ENCODE measurements at regions not wholly inside any gene's neighbourhood (a gene's known extent, or its start where the extent isn't known, plus 50 kb on each side); places are given as distances from the start of the nearest gene placed in this dataset.

- FAIRE-seq = no peak
- DNase-seq (ENCODE audit: insufficient read length, low spot score) = no peak
Observed at GRCh38 chr2:7896940-7897487, 784.8 kb upstream of the ID2 start.

- DNase-seq (ENCODE audit: insufficient read length, low spot score) (no peak), FAIRE-seq (no peak)
Observed at GRCh38 chr2:7899241-7899640, 782.6 kb upstream of the ID2 start.

- FAIRE-seq (no peak), DNase-seq (ENCODE audit: insufficient read length, low spot score) (no peak)
Observed at GRCh38 chr2:7899923-7900322, 781.9 kb upstream of the ID2 start.

GRCh38 chr2:7900593-7900992, 781.3 kb upstream of the ID2 start:
- DNase-seq (ENCODE audit: insufficient read length, low spot score) = no peak
- FAIRE-seq = no peak

- DNase-seq (ENCODE audit: insufficient read length, low spot score) = no peak
- no peak for FAIRE-seq
Observed at GRCh38 chr2:7902251-7902765, 779.5 kb upstream of the ID2 start.

- DNase-seq (ENCODE audit: insufficient read length, low spot score) (no peak), FAIRE-seq (no peak)
Observed at GRCh38 chr2:7904319-7904718, 777.5 kb upstream of the ID2 start.

- FAIRE-seq = no peak
Observed at GRCh38 chr2:7905756-7906155, 776.1 kb upstream of the ID2 start.

GRCh38 chr2:7906431-7906830, 775.4 kb upstream of the ID2 start:
- FAIRE-seq = no peak

More at GRCh38 chr2:7905756-7906155, 776.1 kb upstream of the ID2 start:
- no peak for DNase-seq (ENCODE audit: insufficient read length, low spot score)

GRCh38 chr2:7907041-7907440, 774.8 kb upstream of the ID2 start:
- FAIRE-seq (no peak), DNase-seq (ENCODE audit: insufficient read length, low spot score) (no peak)

More at GRCh38 chr2:7906431-7906830, 775.4 kb upstream of the ID2 start:
- DNase-seq (ENCODE audit: insufficient read length, low spot score) = no peak

GRCh38 chr2:7910752-7911151, 771.1 kb upstream of the ID2 start:
- DNase-seq (ENCODE audit: insufficient read length, low spot score) (no peak), FAIRE-seq (no peak)

GRCh38 chr2:7911196-7911595, 770.7 kb upstream of the ID2 start:
- no peak for DNase-seq (ENCODE audit: insufficient read length, low spot score)
- FAIRE-seq = no peak

GRCh38 chr2:7913974-7914373, 767.9 kb upstream of the ID2 start:
- DNase-seq (ENCODE audit: insufficient read length, low spot score) (no peak), FAIRE-seq (no peak)

- no peak for DNase-seq (ENCODE audit: insufficient read length, low spot score)
- no peak for FAIRE-seq
Observed at GRCh38 chr2:7915302-7916091, 766.4 kb upstream of the ID2 start.

- DNase-seq (ENCODE audit: insufficient read length, low spot score) = no peak
- no peak for FAIRE-seq
Observed at GRCh38 chr2:7916670-7917069, 765.2 kb upstream of the ID2 start.

- FAIRE-seq (no peak), DNase-seq (ENCODE audit: insufficient read length, low spot score) (no peak)
Observed at GRCh38 chr2:7919510-7919909, 762.3 kb upstream of the ID2 start.

- FAIRE-seq (no peak), DNase-seq (ENCODE audit: insufficient read length, low spot score) (no peak)
Observed at GRCh38 chr2:7924023-7924762, 757.7 kb upstream of the ID2 start.

- no peak for DNase-seq (ENCODE audit: insufficient read length, low spot score)
- FAIRE-seq = no peak
Observed at GRCh38 chr2:7925506-7925905, 756.4 kb upstream of the ID2 start.

GRCh38 chr2:7927691-7928090, 754.2 kb upstream of the ID2 start:
- FAIRE-seq = no peak

GRCh38 chr2:7929281-7929680, 752.6 kb upstream of the ID2 start:
- FAIRE-seq (no peak), DNase-seq (ENCODE audit: insufficient read length, low spot score) (no peak)

More at GRCh38 chr2:7927691-7928090, 754.2 kb upstream of the ID2 start:
- DNase-seq (ENCODE audit: insufficient read length, low spot score) = no peak

GRCh38 chr2:7930800-7931635, 750.8 kb upstream of the ID2 start:
- FAIRE-seq = no peak
- DNase-seq (ENCODE audit: insufficient read length, low spot score) = no peak

GRCh38 chr2:7931808-7932207, 750.0 kb upstream of the ID2 start:
- no peak for FAIRE-seq
- no peak for DNase-seq (ENCODE audit: insufficient read length, low spot score)
